ENCODE measurements at regions not wholly inside any gene's neighbourhood (a gene's known extent, or its start where the extent isn't known, plus 50 kb on each side); places are given as distances from the start of the nearest gene placed in this dataset.
A peak's percentile ranks its signal among the peaks of the same experiment; 100 is the strongest.
"Not testable (repeated sequence)": the region's sequence is repeated elsewhere in the genome, so short reads cannot be mapped to it uniquely, and the experiment has no call there.

GRCh38 chr7:65219623-65220022 lies 154.0 kb upstream of the ZNF92 start:
- Mint-ChIP-seq H3K27ac (no peak overlapping the region), H3K4me3 (no peak overlapping the region), H3K9me3 (no peaks in the 10 kb centered on the region; the same call in 2 of the 3 replicates), H3K36me3 (ENCODE audit: low read depth) (no peaks in the 10 kb centered on the region), H3K27me3 (ENCODE audit: insufficient read depth, low read depth, poor library complexity) (peaks cover 3% of the 10 kb centered on the region), H3K4me1 (no peaks in the 10 kb centered on the region)
- Histone ChIP-seq H3K4me3 (no peak overlapping the region), H4K20me1 (replicated peaks; ENCODE audit: insufficient read depth) (no peaks in the 10 kb centered on the region), H3F3A (replicated peaks; ENCODE audit: low read depth) (no peaks in the 10 kb centered on the region), H3K27ac (ENCODE audit: low read depth) (no peak overlapping the region), H3K4me2 (no peak overlapping the region), H3K4me1 (ENCODE audit: insufficient read depth) (no peaks in the 10 kb centered on the region), H3K36me3 (ENCODE audit: insufficient read depth) (no peaks in the 10 kb centered on the region), H3K27me3 (ENCODE audit: insufficient read depth) (no peaks in the 10 kb centered on the region), H2AFZ (no peak overlapping the region; the same call in 1 of the 2 replicates), H3K79me2 (replicated peaks; ENCODE audit: insufficient read depth) (no peaks in the 10 kb centered on the region), H3K9me2 (ENCODE audit: insufficient read depth) (no peaks in the 10 kb centered on the region)
- no peak for TF ChIP-seq EZH2phosphoT487 (IDR thresholded peaks at IDR 0.05; ENCODE audit: unreplicated experiment)
- TF ChIP-seq ZNF331 (CRISPR knock-in tag; IDR thresholded peaks at IDR 0.05; ENCODE audit: low read depth), result peak; percentile 76
- DNase-seq (ENCODE audit: low spot score), result no peak
- no peak for ATAC-seq

GRCh38 chr7:65216469-65216868 lies 157.2 kb upstream of the ZNF92 start:
- Mint-ChIP-seq H3K4me3 (no peak overlapping the region), H3K36me3 (ENCODE audit: low read depth) (no peaks in the 10 kb centered on the region), H3K4me1 (no peaks in the 10 kb centered on the region), H3K9me3 (no peaks in the 10 kb centered on the region; the same call in 2 of the 3 replicates), H3K27me3 (ENCODE audit: insufficient read depth, low read depth, poor library complexity) (peaks cover 3% of the 10 kb centered on the region), H3K27ac (no peak overlapping the region)
- H3K36me3 ChIP-seq (ENCODE audit: insufficient read depth), result no peaks in the 10 kb centered on the region
- ATAC-seq, result peak; percentile 86
- no peaks in the 10 kb centered on the region for H3K4me1 ChIP-seq (ENCODE audit: insufficient read depth)
- peak; percentile 89 for DNase-seq (ENCODE audit: low spot score)
- no peaks in the 10 kb centered on the region for H3K79me2 ChIP-seq (replicated peaks; ENCODE audit: insufficient read depth)
- no peaks in the 10 kb centered on the region for H4K20me1 ChIP-seq (replicated peaks; ENCODE audit: insufficient read depth)
- H3K9me2 ChIP-seq (ENCODE audit: insufficient read depth), result no peaks in the 10 kb centered on the region
- no peak overlapping the region for H2AFZ ChIP-seq
- H3K27ac ChIP-seq (ENCODE audit: low read depth), result no peak overlapping the region
- no peaks in the 10 kb centered on the region for H3K27me3 ChIP-seq (ENCODE audit: insufficient read depth)
- no peaks in the 10 kb centered on the region for H3F3A ChIP-seq (replicated peaks; ENCODE audit: low read depth)
- TF ChIP-seq ZNF114 (CRISPR knock-in tag; IDR thresholded peaks at IDR 0.05) (no peak), STAT1 (IDR thresholded peaks at IDR 0.05; ENCODE audit: unreplicated experiment) (no peak), EZH2phosphoT487 (IDR thresholded peaks at IDR 0.05; ENCODE audit: unreplicated experiment) (no peak), JUNB (IDR thresholded peaks at IDR 0.05; ENCODE audit: unreplicated experiment) (no peak), ETS1 (IDR thresholded peaks at IDR 0.05) (no peak), CTCF (conservative IDR thresholded peaks at IDR 0.05; ENCODE audit: low read depth in 2 of 2) (peak; percentile 49 to 80)
- TF ChIP-seq, protein P1, sequence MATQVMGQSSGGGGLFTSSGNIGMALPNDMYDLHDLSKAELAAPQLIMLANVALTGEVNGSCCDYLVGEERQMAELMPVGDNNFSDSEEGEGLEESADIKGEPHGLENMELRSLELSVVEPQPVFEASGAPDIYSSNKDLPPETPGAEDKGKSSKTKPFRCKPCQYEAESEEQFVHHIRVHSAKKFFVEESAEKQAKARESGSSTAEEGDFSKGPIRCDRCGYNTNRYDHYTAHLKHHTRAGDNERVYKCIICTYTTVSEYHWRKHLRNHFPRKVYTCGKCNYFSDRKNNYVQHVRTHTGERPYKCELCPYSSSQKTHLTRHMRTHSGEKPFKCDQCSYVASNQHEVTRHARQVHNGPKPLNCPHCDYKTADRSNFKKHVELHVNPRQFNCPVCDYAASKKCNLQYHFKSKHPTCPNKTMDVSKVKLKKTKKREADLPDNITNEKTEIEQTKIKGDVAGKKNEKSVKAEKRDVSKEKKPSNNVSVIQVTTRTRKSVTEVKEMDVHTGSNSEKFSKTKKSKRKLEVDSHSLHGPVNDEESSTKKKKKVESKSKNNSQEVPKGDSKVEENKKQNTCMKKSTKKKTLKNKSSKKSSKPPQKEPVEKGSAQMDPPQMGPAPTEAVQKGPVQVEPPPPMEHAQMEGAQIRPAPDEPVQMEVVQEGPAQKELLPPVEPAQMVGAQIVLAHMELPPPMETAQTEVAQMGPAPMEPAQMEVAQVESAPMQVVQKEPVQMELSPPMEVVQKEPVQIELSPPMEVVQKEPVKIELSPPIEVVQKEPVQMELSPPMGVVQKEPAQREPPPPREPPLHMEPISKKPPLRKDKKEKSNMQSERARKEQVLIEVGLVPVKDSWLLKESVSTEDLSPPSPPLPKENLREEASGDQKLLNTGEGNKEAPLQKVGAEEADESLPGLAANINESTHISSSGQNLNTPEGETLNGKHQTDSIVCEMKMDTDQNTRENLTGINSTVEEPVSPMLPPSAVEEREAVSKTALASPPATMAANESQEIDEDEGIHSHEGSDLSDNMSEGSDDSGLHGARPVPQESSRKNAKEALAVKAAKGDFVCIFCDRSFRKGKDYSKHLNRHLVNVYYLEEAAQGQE (IDR thresholded peaks at IDR 0.05; ENCODE audit: unreplicated experiment), result no peak
- no peak overlapping the region for H3K4me2 ChIP-seq
- H3K4me3 ChIP-seq, result no peak overlapping the region

GRCh38 chr7:65213260-65213659 lies 160.4 kb upstream of the ZNF92 start:
- not testable (repeated sequence) for DNase-seq (ENCODE audit: low spot score); H3K4me1 Mint-ChIP-seq; H3K4me3 ChIP-seq; H3K36me3 Mint-ChIP-seq (ENCODE audit: low read depth); ATAC-seq; H2AFZ ChIP-seq; H4K20me1 ChIP-seq (replicated peaks; ENCODE audit: insufficient read depth); H3K27ac ChIP-seq (ENCODE audit: low read depth); H3K27ac Mint-ChIP-seq; H3K4me2 ChIP-seq; H3F3A ChIP-seq (replicated peaks; ENCODE audit: low read depth); H3K4me3 Mint-ChIP-seq; H3K9me2 ChIP-seq (ENCODE audit: insufficient read depth); H3K4me1 ChIP-seq (ENCODE audit: insufficient read depth); H3K79me2 ChIP-seq (replicated peaks; ENCODE audit: insufficient read depth); H3K36me3 ChIP-seq (ENCODE audit: insufficient read depth); H3K27me3 Mint-ChIP-seq (ENCODE audit: insufficient read depth, low read depth, poor library complexity); H3K9me3 Mint-ChIP-seq; H3K27me3 ChIP-seq (ENCODE audit: insufficient read depth)

GRCh38 chr7:65199221-65199620 lies 174.4 kb upstream of the ZNF92 start:
- not testable (repeated sequence) for H4K20me1 ChIP-seq (replicated peaks; ENCODE audit: insufficient read depth); H3F3A ChIP-seq (replicated peaks; ENCODE audit: low read depth); H3K4me3 Mint-ChIP-seq; H3K36me3 Mint-ChIP-seq (ENCODE audit: low read depth); H3K4me1 Mint-ChIP-seq; H3K36me3 ChIP-seq (ENCODE audit: insufficient read depth); H3K4me1 ChIP-seq (ENCODE audit: insufficient read depth); H3K27ac Mint-ChIP-seq; H3K79me2 ChIP-seq (replicated peaks; ENCODE audit: insufficient read depth); H3K9me2 ChIP-seq (ENCODE audit: insufficient read depth); DNase-seq (ENCODE audit: low spot score); H3K4me2 ChIP-seq; H3K27me3 ChIP-seq (ENCODE audit: insufficient read depth); ATAC-seq; H3K9me3 Mint-ChIP-seq; H3K4me3 ChIP-seq; H2AFZ ChIP-seq; H3K27me3 Mint-ChIP-seq (ENCODE audit: insufficient read depth, low read depth, poor library complexity); H3K27ac ChIP-seq (ENCODE audit: low read depth)

Measured in GM23338 (cell line).